Adrenal gland (tissue), 9 donors: ENCODE measurements at regions not wholly inside any gene's neighbourhood (a gene's known extent, or its start where the extent isn't known, plus 50 kb on each side); places are given as distances from the start of the nearest gene placed in this dataset.

Experiments used
- DNase-seq, 7 donors: peaks; one replicate each; pipeline ENCODE4 v3.0.0-alpha.2; 2019 to 2020
- H3K27ac ChIP-seq, 5 donors: fragments of 200-600 bp; sonication (generic) in 4 of 5; 1 replicate in 3 of 5; 2 replicates in 2 of 5; pipeline versions ENCODE4 v1.5.1 to v1.8.0; 2016 to 2020; ENCODE audit warnings: mild to moderate bottlenecking in 1 of 5
- H3K27me3 ChIP-seq: fragments of 200-600 bp; 2 replicates; pipeline ENCODE4 v1.8.0; 2021
- H3K36me3 ChIP-seq, 2 donors: fragments of 200-600 bp; replicated peaks in 1 of 2; 1 replicate in 1 of 2; 2 replicates in 1 of 2; pipeline versions ENCODE4 v1.5.1 to v1.8.0; 2018 to 2022
- H3K4me1 ChIP-seq, 2 donors: fragments of 200-600 bp; replicated peaks in 1 of 2; 1 replicate in 1 of 2; 2 replicates in 1 of 2; pipeline versions ENCODE4 v1.5.1 to v1.8.0; 2018 to 2021
- H3K4me3 ChIP-seq, 4 donors: fragments of 200-600 bp; sonication (generic) in 3 of 4; one replicate each; pipeline ENCODE4 v1.5.1; 2016 to 2018
- H3K9me3 ChIP-seq, 3 donors: fragments of 200-600 bp; sonication (generic) in 1 of 3; replicated peaks in 1 of 3; 1 replicate in 2 of 3; 2 replicates in 1 of 3; pipeline versions ENCODE4 v1.5.1 to v1.8.0; 2016 to 2021
- POLR2A ChIP-seq, 2 donors: fragments of 450-650 bp; IDR thresholded peaks; one replicate each; pipeline ENCODE4 v1.6.1; 2017; ENCODE audit warnings: antibody characterized with exemption in 2 of 2, mild to moderate bottlenecking in 2 of 2, moderate library complexity in 1 of 2
- WGBS, 4 donors: extraction: QIAGEN DNeasy Blood & Tissue Kit in 2 of 4; methylation state at CpG; one replicate each; pipeline versions ENCODE4 v1.1.5 to v1.1.7; 2013 to 2017; 5-methylcytosine and 5-hydroxymethylcytosine counted together
- intact Hi-C, 2 donors: fragments of 100-400 bp; cut with DNase I; formaldehyde crosslinking; loops; one replicate each; pipeline versions ENCODE4 v1.14.1 to v1.15.0; 2022 to 2023
- TF ChIP-seq, protein P1 (sequence below), 6 experiments: fragments of 450-650 bp in 4 of 6; fragments of 200-600 bp in 2 of 6; sonication (generic) in 1 of 6; IDR thresholded peaks; 1 replicate in 5 of 6; 2 replicates in 1 of 6; pipeline versions ENCODE4 v1.5.1 to v1.8.0; 2016 to 2021; ENCODE audit warnings: antibody characterized with exemption in 6 of 6, mild to moderate bottlenecking in 2 of 6, moderate library complexity in 1 of 6
- donor health status: healthy with polysubstance abuse.
- donor health status: Bipolar disorder and iron deficiency.
- donor health status: DM: yes; HTN: yes; CAD: no.
- donor health status: DM: no; HTN: no; CAD: no.
- donor health status: DM: no; HTN: no; CAD: no.

GRCh38 chr3:127110982-127111693, 81.8 kb upstream of the PRR23E start:
- H3K36me3 ChIP-seq = no peaks in the 10 kb centered on the region
- no peak overlapping the region for H3K4me3 ChIP-seq
- peaks cover 4% of the 10 kb centered on the region for H3K27me3 ChIP-seq
- peaks cover 0 to 6% (median 6%) of the 10 kb centered on the region in 3 donors for H3K9me3 ChIP-seq
- DNase-seq = no peak
- TF ChIP-seq POLR2A (IDR thresholded peaks at IDR 0.05) = no peak
- TF ChIP-seq, protein P1, sequence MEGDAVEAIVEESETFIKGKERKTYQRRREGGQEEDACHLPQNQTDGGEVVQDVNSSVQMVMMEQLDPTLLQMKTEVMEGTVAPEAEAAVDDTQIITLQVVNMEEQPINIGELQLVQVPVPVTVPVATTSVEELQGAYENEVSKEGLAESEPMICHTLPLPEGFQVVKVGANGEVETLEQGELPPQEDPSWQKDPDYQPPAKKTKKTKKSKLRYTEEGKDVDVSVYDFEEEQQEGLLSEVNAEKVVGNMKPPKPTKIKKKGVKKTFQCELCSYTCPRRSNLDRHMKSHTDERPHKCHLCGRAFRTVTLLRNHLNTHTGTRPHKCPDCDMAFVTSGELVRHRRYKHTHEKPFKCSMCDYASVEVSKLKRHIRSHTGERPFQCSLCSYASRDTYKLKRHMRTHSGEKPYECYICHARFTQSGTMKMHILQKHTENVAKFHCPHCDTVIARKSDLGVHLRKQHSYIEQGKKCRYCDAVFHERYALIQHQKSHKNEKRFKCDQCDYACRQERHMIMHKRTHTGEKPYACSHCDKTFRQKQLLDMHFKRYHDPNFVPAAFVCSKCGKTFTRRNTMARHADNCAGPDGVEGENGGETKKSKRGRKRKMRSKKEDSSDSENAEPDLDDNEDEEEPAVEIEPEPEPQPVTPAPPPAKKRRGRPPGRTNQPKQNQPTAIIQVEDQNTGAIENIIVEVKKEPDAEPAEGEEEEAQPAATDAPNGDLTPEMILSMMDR (IDR thresholded peaks at IDR 0.05) = no peak
- H3K27ac ChIP-seq = no peak overlapping the region
- intact Hi-C loops = no loop called here
- WGBS, 4 donors = 58 to 66% (median 62%) methylated on average over 3 of the region's 3 CpGs
- H3K4me1 ChIP-seq = no peaks in the 10 kb centered on the region

GRCh38 chr3:127112796-127113570, 79.9 kb upstream of the PRR23E start:
- no peak for DNase-seq
- Histone ChIP-seq H3K27me3 (peaks cover 4% of the 10 kb centered on the region), H3K4me1 (no peaks in the 10 kb centered on the region), H3K27ac (no peak overlapping the region), H3K9me3 (peaks cover 0 to 6% (median 6%) of the 10 kb centered on the region in 3 donors), H3K4me3 (no peak overlapping the region), H3K36me3 (no peaks in the 10 kb centered on the region)
- WGBS, 4 donors = 50 to 68% (median 56%) methylated on average over 5 of the region's 5 CpGs
- intact Hi-C loops = no loop called here
- TF ChIP-seq POLR2A (IDR thresholded peaks at IDR 0.05) = no peak
- TF ChIP-seq, protein P1 (IDR thresholded peaks at IDR 0.05) = no peak

- Histone ChIP-seq H3K27me3 (peaks cover 4% of the 10 kb centered on the region), H3K36me3 (no peaks in the 10 kb centered on the region)
These were observed 79.4 kb upstream of the PRR23E start for GRCh38 chr3:127113571-127113891.

More at GRCh38 chr3:127113571-127113891, 79.4 kb upstream of the PRR23E start:
- Histone ChIP-seq H3K27ac (no peak overlapping the region), H3K4me1 (no peaks in the 10 kb centered on the region), H3K9me3 (peaks cover 0 to 6% (median 6%) of the 10 kb centered on the region in 3 donors), H3K4me3 (no peak overlapping the region)
- intact Hi-C loops = no loop called here
- TF ChIP-seq, protein P1 (IDR thresholded peaks at IDR 0.05) = no peak
- no peak for TF ChIP-seq POLR2A (IDR thresholded peaks at IDR 0.05)
- WGBS, 4 donors = 73 to 100% (median 80%) methylated on average over 1 of the region's 1 CpG
- no peak for DNase-seq
